ENCODE measurements at regions not wholly inside any gene's neighbourhood (a gene's known extent, or its start where the extent isn't known, plus 50 kb on each side); places are given as distances from the start of the nearest gene placed in this dataset.

DNA sequence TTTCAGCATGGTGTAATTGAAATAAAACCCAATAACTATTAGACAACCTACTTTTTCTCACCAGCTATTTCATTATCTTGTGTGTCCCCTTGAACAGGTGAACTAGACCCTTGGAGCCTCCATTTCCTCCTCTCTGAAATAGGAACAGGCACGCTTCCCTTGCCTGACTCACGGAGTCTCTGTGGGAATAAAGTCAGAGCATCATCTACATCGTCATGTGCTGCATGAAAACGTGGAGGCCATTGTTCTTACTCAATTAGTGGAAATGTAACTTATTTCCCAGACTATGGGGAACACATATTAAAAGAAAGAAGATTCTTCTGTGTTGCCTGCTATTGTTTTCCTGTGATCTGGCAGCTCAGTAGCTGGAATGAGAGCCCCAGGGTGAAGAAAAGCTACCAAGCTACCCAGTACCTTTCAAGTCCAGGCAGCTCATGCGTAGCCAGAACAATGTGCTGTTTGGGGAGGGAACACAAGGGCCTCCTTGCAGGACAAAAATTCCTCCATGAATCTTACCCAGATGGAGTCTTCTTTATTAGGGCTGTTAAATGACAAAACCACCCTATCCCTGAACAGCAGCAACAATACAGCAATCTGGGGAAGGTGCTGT, 59.8 kb downstream of the SOX11 start:
- H3K4me1 ChIP-seq (ENCODE audit: control insufficient read depth, insufficient read depth, low read length): peaks cover 12% of the 10 kb centered on the region
- H3K9me3 ChIP-seq (ENCODE audit: control insufficient read depth, insufficient read depth, low read length): no peaks in the 10 kb centered on the region
- no peak overlapping the region for H3K4me3 ChIP-seq (ENCODE audit: low read depth, low read length)
- no CpG with 5 or more reads among the region's 5 CpGs for WGBS (ENCODE audit: insufficient coverage)
- H3K27ac ChIP-seq (ENCODE audit: low read depth, low read length): no peak overlapping the region
- no peaks in the 10 kb centered on the region for H3K27me3 ChIP-seq (ENCODE audit: control insufficient read depth, insufficient read depth, low read length)
- no peak for DNase-seq (ENCODE audit: low read depth in 4 of 6, low spot score in 6 of 6)
- H3K36me3 ChIP-seq (ENCODE audit: control insufficient read depth, insufficient read depth, low read length): no peaks in the 10 kb centered on the region

DNA sequence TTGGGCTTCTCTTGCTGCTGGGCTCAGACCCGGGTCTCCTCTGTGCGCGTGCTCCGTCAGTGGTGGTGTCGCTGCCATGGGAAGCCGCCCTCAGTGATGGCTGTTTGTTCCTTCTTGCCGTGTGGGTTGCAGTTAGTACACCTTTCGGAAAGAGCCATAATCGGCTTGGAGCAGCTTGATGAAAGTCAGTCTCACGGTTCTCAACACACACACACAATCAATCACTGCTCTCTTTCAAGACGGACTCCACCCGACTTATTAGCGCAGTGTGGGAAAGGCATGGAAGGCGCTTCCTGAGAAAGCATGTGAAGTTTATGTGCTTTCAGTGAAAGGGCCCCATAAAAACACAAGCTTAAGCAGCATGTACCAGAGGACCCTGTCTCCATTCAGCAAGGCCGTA, 64.1 kb downstream of the SOX11 start:
- WGBS (ENCODE audit: insufficient coverage): 66% methylated on average over 6 of the region's 15 CpGs
- no peaks in the 10 kb centered on the region for H3K9me3 ChIP-seq (ENCODE audit: control insufficient read depth, insufficient read depth, low read length)
- peaks cover 8% of the 10 kb centered on the region for H3K4me1 ChIP-seq (ENCODE audit: control insufficient read depth, insufficient read depth, low read length)
- H3K27me3 ChIP-seq (ENCODE audit: control insufficient read depth, insufficient read depth, low read length): no peaks in the 10 kb centered on the region
- no peaks in the 10 kb centered on the region for H3K36me3 ChIP-seq (ENCODE audit: control insufficient read depth, insufficient read depth, low read length)
- no peak overlapping the region for H3K4me3 ChIP-seq (ENCODE audit: low read depth, low read length)
- peak in 1 of 6 donors; percentile 75 for DNase-seq (ENCODE audit: low read depth in 4 of 6, low spot score in 6 of 6)
- no peak overlapping the region for H3K27ac ChIP-seq (ENCODE audit: low read depth, low read length)

DNA sequence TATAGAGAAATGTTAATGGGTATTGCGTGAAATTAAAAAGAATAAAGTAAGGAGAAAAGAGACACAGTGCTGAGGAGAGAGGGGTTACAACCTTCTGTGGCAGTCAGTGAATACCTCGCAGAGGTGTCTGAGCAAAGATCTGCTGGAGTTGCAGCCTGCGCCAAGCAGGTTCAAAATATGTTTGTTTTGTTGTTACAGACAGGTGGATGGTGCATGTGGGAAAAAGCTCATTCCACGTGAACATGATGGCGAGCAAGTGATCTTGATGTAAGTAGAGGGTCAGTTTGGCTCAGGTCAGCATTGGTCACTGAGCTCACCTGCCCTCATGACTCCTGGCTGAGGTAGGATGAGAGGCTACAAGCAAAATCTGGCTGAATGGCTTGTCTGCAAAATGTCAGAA, 66.2 kb downstream of the SOX11 start:
- no peaks in the 10 kb centered on the region for H3K36me3 ChIP-seq (ENCODE audit: control insufficient read depth, insufficient read depth, low read length)
- H3K4me3 ChIP-seq (ENCODE audit: low read depth, low read length): no peak overlapping the region
- H3K4me1 ChIP-seq (ENCODE audit: control insufficient read depth, insufficient read depth, low read length): peaks cover 5% of the 10 kb centered on the region
- DNase-seq (ENCODE audit: low read depth in 4 of 6, low spot score in 6 of 6): no peak
- 80% methylated on average over 5 of the region's 5 CpGs for WGBS (ENCODE audit: insufficient coverage)
- H3K9me3 ChIP-seq (ENCODE audit: control insufficient read depth, insufficient read depth, low read length): no peaks in the 10 kb centered on the region
- H3K27ac ChIP-seq (ENCODE audit: low read depth, low read length): no peak overlapping the region
- H3K27me3 ChIP-seq (ENCODE audit: control insufficient read depth, insufficient read depth, low read length): no peaks in the 10 kb centered on the region

DNA sequence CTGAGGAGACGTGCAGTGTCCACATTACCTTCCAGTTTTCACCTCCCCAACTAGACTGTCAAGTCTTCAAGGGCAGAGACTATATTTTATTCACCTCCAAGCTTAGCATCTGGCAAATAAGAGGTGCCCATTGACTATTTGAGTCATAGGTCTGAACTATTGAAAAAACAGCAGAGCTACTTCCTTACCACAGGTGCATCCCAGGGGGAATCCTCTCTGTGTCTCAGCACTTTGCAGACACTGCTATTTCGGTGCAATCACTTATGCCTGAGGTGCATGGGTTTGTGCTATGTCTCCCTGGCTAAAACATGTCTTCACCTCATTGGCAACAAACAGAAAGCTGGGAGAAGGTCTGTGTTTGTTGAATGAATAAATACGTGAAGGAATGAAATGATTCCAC, 67.8 kb downstream of the SOX11 start:
- WGBS (ENCODE audit: insufficient coverage): 100% methylated on average over 1 of the region's 3 CpGs
- peaks cover 5% of the 10 kb centered on the region for H3K4me1 ChIP-seq (ENCODE audit: control insufficient read depth, insufficient read depth, low read length)
- H3K9me3 ChIP-seq (ENCODE audit: control insufficient read depth, insufficient read depth, low read length): no peaks in the 10 kb centered on the region
- no peaks in the 10 kb centered on the region for H3K27me3 ChIP-seq (ENCODE audit: control insufficient read depth, insufficient read depth, low read length)
- no peak overlapping the region for H3K27ac ChIP-seq (ENCODE audit: low read depth, low read length)
- DNase-seq (ENCODE audit: low read depth in 4 of 6, low spot score in 6 of 6): no peak
- no peaks in the 10 kb centered on the region for H3K36me3 ChIP-seq (ENCODE audit: control insufficient read depth, insufficient read depth, low read length)
- H3K4me3 ChIP-seq (ENCODE audit: low read depth, low read length): no peak overlapping the region

DNA sequence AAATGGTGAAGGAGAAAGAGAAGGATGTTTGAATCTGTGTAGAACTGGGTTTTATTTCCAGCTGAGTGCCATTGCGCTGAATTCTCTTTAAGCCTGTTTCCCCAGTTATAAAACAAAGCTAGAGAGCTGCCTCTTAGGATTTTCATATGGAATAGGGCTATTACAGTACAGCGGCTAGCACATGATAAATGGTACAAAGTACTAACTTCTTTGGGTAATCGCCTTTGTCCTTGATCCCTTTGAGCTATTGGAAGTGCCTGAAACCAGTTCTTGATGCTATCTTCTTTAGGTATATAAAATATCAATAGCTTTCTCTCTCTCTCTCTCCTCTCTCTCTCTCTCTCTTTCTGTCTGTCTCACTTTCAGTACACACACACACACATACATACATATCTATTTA, 71.3 kb downstream of the SOX11 start:
- H3K27me3 ChIP-seq (ENCODE audit: control insufficient read depth, insufficient read depth, low read length): no peaks in the 10 kb centered on the region
- no peak overlapping the region for H3K27ac ChIP-seq (ENCODE audit: low read depth, low read length)
- H3K4me1 ChIP-seq (ENCODE audit: control insufficient read depth, insufficient read depth, low read length): no peaks in the 10 kb centered on the region
- no peaks in the 10 kb centered on the region for H3K9me3 ChIP-seq (ENCODE audit: control insufficient read depth, insufficient read depth, low read length)
- WGBS (ENCODE audit: insufficient coverage): 60% methylated on average over 1 of the region's 3 CpGs
- DNase-seq (ENCODE audit: low read depth in 4 of 6, low spot score in 6 of 6): no peak
- no peak overlapping the region for H3K4me3 ChIP-seq (ENCODE audit: low read depth, low read length)
- H3K36me3 ChIP-seq (ENCODE audit: control insufficient read depth, insufficient read depth, low read length): no peaks in the 10 kb centered on the region

DNA sequence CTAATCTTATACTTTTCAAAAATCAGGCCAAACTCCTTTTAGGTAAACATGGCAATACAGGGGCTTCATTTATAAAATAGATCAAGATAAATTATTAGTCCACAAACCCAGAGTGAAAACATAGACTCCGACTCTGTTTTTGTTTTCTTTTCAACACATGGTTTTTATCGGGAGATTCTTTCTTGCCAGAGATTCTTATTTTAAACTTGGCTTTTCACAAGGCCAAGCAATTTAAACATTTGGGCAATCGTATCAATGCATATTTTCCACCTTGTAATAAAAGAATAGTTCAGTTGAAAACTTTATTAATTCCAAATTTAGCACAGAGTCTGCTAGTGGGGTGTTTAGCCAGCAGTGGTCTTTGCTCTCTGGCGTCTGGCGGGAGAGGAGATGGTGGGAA, 71.9 kb downstream of the SOX11 start:
- Histone ChIP-seq H3K27me3 (ENCODE audit: control insufficient read depth, insufficient read depth, low read length) (no peaks in the 10 kb centered on the region), H3K4me1 (ENCODE audit: control insufficient read depth, insufficient read depth, low read length) (no peaks in the 10 kb centered on the region), H3K36me3 (ENCODE audit: control insufficient read depth, insufficient read depth, low read length) (no peaks in the 10 kb centered on the region), H3K27ac (ENCODE audit: low read depth, low read length) (no peak overlapping the region), H3K9me3 (ENCODE audit: control insufficient read depth, insufficient read depth, low read length) (no peaks in the 10 kb centered on the region), H3K4me3 (ENCODE audit: low read depth, low read length) (no peak overlapping the region)
- no peak for DNase-seq (ENCODE audit: low read depth in 4 of 6, low spot score in 6 of 6)
- WGBS (ENCODE audit: insufficient coverage): 70% methylated on average over 2 of the region's 5 CpGs

DNA sequence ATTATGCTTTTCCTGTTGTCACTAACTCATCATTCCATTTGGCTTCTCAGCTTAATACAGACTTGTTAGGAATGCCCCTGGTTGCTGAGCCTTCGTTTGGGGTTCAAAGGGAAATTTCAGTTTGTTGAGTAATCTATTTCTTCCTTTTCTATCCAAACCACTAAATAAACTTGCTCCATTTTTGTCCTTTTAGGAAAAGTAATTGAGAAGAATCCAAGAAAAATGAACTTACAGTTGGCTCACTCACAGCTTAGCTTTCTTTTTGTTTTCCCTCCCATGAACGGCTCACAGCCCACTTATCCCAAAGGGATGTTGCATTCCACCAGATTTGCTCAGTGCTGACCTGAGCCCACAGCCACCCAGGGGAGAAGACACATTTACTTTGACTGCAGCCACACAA, 73.9 kb downstream of the SOX11 start:
- H3K36me3 ChIP-seq (ENCODE audit: control insufficient read depth, insufficient read depth, low read length): no peaks in the 10 kb centered on the region
- no peaks in the 10 kb centered on the region for H3K9me3 ChIP-seq (ENCODE audit: control insufficient read depth, insufficient read depth, low read length)
- no peaks in the 10 kb centered on the region for H3K4me1 ChIP-seq (ENCODE audit: control insufficient read depth, insufficient read depth, low read length)
- H3K4me3 ChIP-seq (ENCODE audit: low read depth, low read length): no peak overlapping the region
- 78% methylated on average over 1 of the region's 2 CpGs for WGBS (ENCODE audit: insufficient coverage)
- no peaks in the 10 kb centered on the region for H3K27me3 ChIP-seq (ENCODE audit: control insufficient read depth, insufficient read depth, low read length)
- H3K27ac ChIP-seq (ENCODE audit: low read depth, low read length): no peak overlapping the region
- DNase-seq (ENCODE audit: low read depth in 4 of 6, low spot score in 6 of 6): peak in 1 of 6 donors; percentile 52

DNA sequence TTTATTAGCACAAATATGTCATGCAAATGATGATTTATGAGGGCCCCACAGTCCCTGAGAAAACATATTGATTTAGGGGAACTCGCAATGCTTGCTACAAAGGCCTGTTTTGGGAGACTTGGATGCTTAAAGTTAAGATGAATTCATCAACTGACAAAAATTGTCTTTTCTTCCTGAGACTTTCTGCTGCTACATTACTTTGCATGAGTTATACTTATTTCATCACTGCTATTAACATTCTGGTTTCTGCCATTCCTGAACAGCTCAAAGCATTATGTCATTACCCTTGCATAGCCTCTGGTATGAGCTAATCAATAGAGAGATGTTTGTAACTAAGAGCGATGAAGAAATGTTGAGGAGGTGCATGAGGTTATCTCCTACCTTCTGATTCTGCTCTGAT, 74.4 kb downstream of the SOX11 start:
- Histone ChIP-seq H3K36me3 (ENCODE audit: control insufficient read depth, insufficient read depth, low read length) (no peaks in the 10 kb centered on the region), H3K9me3 (ENCODE audit: control insufficient read depth, insufficient read depth, low read length) (no peaks in the 10 kb centered on the region), H3K4me1 (ENCODE audit: control insufficient read depth, insufficient read depth, low read length) (no peaks in the 10 kb centered on the region), H3K4me3 (ENCODE audit: low read depth, low read length) (no peak overlapping the region), H3K27ac (ENCODE audit: low read depth, low read length) (no peak overlapping the region), H3K27me3 (ENCODE audit: control insufficient read depth, insufficient read depth, low read length) (no peaks in the 10 kb centered on the region)
- no peak for DNase-seq (ENCODE audit: low read depth in 4 of 6, low spot score in 6 of 6)
- WGBS (ENCODE audit: insufficient coverage): no CpG with 5 or more reads among the region's 2 CpGs

DNA sequence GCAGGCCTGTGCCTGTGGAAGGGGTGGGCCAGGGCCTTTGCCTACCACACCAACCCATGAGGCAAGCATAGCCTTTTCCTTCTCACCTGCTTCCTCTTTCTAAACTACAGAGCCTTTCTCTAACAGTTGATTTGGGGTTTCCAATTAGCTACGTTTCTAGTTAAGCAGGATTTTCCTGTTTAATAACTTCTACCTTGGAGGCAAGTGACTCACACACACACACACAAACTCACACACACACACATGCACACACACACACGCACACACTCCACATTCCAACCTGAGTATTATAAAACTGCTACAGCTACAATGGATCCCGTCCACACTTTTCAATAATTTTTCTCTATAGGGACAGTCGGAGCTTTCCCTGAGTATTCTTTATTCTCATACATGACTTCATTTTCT, 84.9 kb downstream of the SOX11 start:
- DNase-seq (ENCODE audit: low read depth in 4 of 6, low spot score in 6 of 6): no peak
- no peak overlapping the region for H3K4me3 ChIP-seq (ENCODE audit: low read depth, low read length)
- no peaks in the 10 kb centered on the region for H3K4me1 ChIP-seq (ENCODE audit: control insufficient read depth, insufficient read depth, low read length)
- no peaks in the 10 kb centered on the region for H3K27me3 ChIP-seq (ENCODE audit: control insufficient read depth, insufficient read depth, low read length)
- H3K27ac ChIP-seq (ENCODE audit: low read depth, low read length): no peak overlapping the region
- 90% methylated on average over 4 of the region's 4 CpGs for WGBS (ENCODE audit: insufficient coverage)
- H3K9me3 ChIP-seq (ENCODE audit: control insufficient read depth, insufficient read depth, low read length): no peaks in the 10 kb centered on the region
- H3K36me3 ChIP-seq (ENCODE audit: control insufficient read depth, insufficient read depth, low read length): no peaks in the 10 kb centered on the region

DNA sequence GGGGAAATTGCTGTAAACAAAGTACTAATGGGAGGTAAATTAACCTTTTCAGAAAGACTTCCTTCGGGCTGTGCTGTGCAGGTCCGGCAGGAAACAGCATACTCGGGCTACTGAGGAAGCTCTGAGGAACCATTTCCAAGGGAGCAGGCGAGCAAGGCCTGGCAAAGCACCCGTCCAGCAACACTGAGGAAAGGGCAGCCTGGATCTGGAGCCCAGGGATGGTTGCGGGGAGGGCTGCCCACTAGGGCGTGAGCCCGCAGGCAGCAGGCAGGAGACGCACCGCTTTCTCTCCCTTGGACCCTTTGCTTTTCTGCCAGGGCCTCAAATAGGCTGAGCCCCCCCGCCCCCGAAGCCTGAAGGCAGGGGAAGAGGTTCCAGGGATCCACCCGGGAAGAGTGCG, 89.5 kb downstream of the SOX11 start:
- Histone ChIP-seq H3K36me3 (ENCODE audit: control insufficient read depth, insufficient read depth, low read length) (no peaks in the 10 kb centered on the region), H3K4me1 (ENCODE audit: control insufficient read depth, insufficient read depth, low read length) (no peaks in the 10 kb centered on the region), H3K27me3 (ENCODE audit: control insufficient read depth, insufficient read depth, low read length) (no peaks in the 10 kb centered on the region), H3K4me3 (ENCODE audit: low read depth, low read length) (no peak overlapping the region), H3K27ac (ENCODE audit: low read depth, low read length) (no peak overlapping the region), H3K9me3 (ENCODE audit: control insufficient read depth, insufficient read depth, low read length) (no peaks in the 10 kb centered on the region)
- DNase-seq (ENCODE audit: low read depth in 4 of 6, low spot score in 6 of 6): no peak
- 92% methylated on average over 12 of the region's 14 CpGs for WGBS (ENCODE audit: insufficient coverage)

Measured in spinal cord (tissue), 9 donors.